ENCODE measurements at regions not wholly inside any gene's neighbourhood (a gene's known extent, or its start where the extent isn't known, plus 50 kb on each side); places are given as distances from the start of the nearest gene placed in this dataset.

DNA sequence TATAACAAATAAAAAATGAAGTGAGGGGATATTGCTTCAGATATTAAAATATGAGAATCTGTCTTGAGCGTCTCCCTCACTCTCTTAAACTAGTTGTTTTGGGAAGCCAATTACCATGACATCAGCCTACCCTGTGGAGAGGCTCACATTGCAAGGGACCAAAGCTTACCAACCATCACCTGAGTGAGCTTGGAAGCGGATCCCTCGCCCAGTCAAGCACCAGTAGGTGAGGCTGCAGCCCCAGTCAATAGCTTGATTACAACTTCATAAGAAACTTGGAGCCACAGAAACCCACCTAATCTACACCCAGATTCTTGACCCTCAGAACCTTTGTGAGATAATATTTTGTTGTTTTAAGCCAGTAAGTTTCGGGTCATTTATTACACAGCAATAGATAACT is 206.2 kb downstream of the CEMIP2 start:
- TF ChIP-seq, protein P1, sequence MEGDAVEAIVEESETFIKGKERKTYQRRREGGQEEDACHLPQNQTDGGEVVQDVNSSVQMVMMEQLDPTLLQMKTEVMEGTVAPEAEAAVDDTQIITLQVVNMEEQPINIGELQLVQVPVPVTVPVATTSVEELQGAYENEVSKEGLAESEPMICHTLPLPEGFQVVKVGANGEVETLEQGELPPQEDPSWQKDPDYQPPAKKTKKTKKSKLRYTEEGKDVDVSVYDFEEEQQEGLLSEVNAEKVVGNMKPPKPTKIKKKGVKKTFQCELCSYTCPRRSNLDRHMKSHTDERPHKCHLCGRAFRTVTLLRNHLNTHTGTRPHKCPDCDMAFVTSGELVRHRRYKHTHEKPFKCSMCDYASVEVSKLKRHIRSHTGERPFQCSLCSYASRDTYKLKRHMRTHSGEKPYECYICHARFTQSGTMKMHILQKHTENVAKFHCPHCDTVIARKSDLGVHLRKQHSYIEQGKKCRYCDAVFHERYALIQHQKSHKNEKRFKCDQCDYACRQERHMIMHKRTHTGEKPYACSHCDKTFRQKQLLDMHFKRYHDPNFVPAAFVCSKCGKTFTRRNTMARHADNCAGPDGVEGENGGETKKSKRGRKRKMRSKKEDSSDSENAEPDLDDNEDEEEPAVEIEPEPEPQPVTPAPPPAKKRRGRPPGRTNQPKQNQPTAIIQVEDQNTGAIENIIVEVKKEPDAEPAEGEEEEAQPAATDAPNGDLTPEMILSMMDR (IDR thresholded peaks at IDR 0.05; ENCODE audit: low read depth, low read length, poor library complexity, severe bottlenecking), result no peak
- TF ChIP-seq EZH2phosphoT487 (IDR thresholded peaks at IDR 0.05; ENCODE audit: borderline replicate concordance, low read length), result no peak
